ENCODE measurements at regions not wholly inside any gene's neighbourhood (a gene's known extent, or its start where the extent isn't known, plus 50 kb on each side); places are given as distances from the start of the nearest gene placed in this dataset.

DNA sequence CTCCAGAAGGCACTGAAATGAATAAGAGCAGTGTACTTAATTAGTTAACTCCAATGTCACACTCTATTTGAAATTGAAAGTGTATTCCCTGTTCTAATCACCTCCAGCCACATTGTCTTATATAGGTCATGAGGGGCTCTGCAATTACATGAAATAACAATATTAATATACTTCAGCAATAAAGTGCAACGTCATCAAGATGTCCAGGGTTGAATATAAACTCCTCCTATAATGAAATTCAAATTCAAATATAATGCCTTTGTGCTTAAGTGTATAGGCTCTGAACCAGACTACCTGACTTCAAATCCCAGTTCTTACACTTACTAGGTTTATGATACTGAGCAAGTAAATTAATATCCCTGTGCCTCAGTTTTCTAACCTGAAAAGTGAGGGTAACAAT is 195.6 kb upstream of the SMC2 start:
- Histone ChIP-seq H3K27me3 (ENCODE audit: control insufficient read depth in 5 of 5, insufficient read depth in 4 of 5, low read length in 5 of 5) (no peaks in the 10 kb centered on the region), H3K27ac (ENCODE audit: low read depth, low read length) (no peak overlapping the region), H3K4me3 (ENCODE audit: low read depth in 1 of 5, low read length in 5 of 5) (no peak overlapping the region), H3K36me3 (ENCODE audit: control insufficient read depth in 5 of 5, insufficient read depth in 5 of 5, low read length in 5 of 5) (no peaks in the 10 kb centered on the region), H3K9me3 (ENCODE audit: control insufficient read depth in 5 of 5, low read length in 5 of 5) (no peaks in the 10 kb centered on the region), H3K4me1 (ENCODE audit: control insufficient read depth in 5 of 5, insufficient read depth in 5 of 5, low read length in 5 of 5) (peaks cover 0 to 8% (median 0%) of the 10 kb centered on the region in 5 donors), H3K9ac (ENCODE audit: low read length in 5 of 5) (no peak overlapping the region)

DNA sequence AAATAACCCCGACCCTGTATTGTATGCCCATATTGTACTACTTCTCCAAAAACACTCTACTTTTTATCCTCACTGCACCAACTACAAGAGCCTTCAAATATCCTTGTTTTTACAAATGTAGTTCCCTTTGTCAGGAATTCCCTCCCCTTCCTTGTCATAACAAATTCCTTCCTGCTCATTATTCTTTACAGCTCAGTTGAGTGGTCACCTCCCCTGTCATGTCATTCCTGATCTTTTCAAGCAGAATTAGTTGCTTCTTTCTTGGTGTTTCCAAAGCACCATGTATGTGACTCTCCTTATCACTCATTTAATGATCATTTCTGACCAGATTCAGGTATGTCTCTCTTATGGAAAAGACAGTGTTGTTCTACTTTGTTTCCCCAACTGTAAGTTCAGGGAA is 194.2 kb upstream of the SMC2 start:
- Histone ChIP-seq H3K9me3 (ENCODE audit: control insufficient read depth in 5 of 5, low read length in 5 of 5) (no peaks in the 10 kb centered on the region), H3K36me3 (ENCODE audit: control insufficient read depth in 5 of 5, insufficient read depth in 5 of 5, low read length in 5 of 5) (no peaks in the 10 kb centered on the region), H3K4me3 (ENCODE audit: low read depth in 1 of 5, low read length in 5 of 5) (no peak overlapping the region), H3K9ac (ENCODE audit: low read length in 5 of 5) (no peak overlapping the region), H3K27ac (ENCODE audit: low read depth, low read length) (no peak overlapping the region), H3K27me3 (ENCODE audit: control insufficient read depth in 5 of 5, insufficient read depth in 4 of 5, low read length in 5 of 5) (no peaks in the 10 kb centered on the region), H3K4me1 (ENCODE audit: control insufficient read depth in 5 of 5, insufficient read depth in 5 of 5, low read length in 5 of 5) (peaks cover 0 to 8% (median 0%) of the 10 kb centered on the region in 5 donors)

DNA sequence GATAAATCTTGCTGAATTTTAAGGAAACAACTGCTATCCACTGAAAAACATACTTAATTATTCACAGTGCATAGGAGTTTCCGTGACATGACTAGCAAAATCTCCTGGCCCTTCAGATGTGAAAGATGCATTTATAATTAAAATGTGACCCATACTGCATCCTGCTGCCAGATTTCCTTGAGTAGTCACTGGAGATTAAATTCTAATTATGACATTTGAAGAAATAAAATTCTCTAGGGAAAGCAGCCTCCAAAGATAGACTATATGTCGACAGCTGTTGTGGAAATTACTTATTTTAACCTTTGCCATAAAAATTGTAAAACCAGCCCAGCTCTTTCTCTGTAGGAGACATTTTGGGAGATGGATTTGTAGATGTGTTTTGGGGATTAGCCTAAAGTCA is 193.6 kb upstream of the SMC2 start:
- no peaks in the 10 kb centered on the region for H3K9me3 ChIP-seq (ENCODE audit: control insufficient read depth in 5 of 5, low read length in 5 of 5)
- no peak overlapping the region for H3K27ac ChIP-seq (ENCODE audit: low read depth, low read length)
- no peak overlapping the region for H3K4me3 ChIP-seq (ENCODE audit: low read depth in 1 of 5, low read length in 5 of 5)
- H3K4me1 ChIP-seq (ENCODE audit: control insufficient read depth in 5 of 5, insufficient read depth in 5 of 5, low read length in 5 of 5) = peaks cover 0 to 8% (median 0%) of the 10 kb centered on the region in 5 donors
- no peaks in the 10 kb centered on the region for H3K27me3 ChIP-seq (ENCODE audit: control insufficient read depth in 5 of 5, insufficient read depth in 4 of 5, low read length in 5 of 5)
- no peaks in the 10 kb centered on the region for H3K36me3 ChIP-seq (ENCODE audit: control insufficient read depth in 5 of 5, insufficient read depth in 5 of 5, low read length in 5 of 5)
- no peak overlapping the region for H3K9ac ChIP-seq (ENCODE audit: low read length in 5 of 5)

DNA sequence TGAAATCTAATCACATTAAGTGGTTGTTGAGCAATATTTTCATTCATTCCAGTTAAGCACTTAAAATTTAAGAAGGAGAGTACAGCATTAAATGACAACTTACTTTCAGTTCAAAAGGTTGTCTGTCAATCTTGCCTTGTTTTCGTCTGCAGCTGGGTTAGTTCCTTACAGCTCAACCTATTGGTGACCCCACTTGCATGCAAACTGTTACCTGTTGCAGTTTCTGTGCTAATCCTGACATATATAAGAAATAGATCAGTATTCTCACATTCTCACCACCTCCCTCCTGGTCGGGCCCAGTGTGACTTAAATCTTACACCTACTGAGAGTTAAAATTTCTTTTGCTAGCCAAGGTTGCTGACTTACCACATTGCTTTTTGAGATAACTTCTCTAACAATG is 191.8 kb upstream of the SMC2 start:
- peaks cover 0 to 8% (median 0%) of the 10 kb centered on the region in 5 donors for H3K4me1 ChIP-seq (ENCODE audit: control insufficient read depth in 5 of 5, insufficient read depth in 5 of 5, low read length in 5 of 5)
- no peaks in the 10 kb centered on the region for H3K27me3 ChIP-seq (ENCODE audit: control insufficient read depth in 5 of 5, insufficient read depth in 4 of 5, low read length in 5 of 5)
- no peak overlapping the region for H3K4me3 ChIP-seq (ENCODE audit: low read depth in 1 of 5, low read length in 5 of 5)
- no peaks in the 10 kb centered on the region for H3K36me3 ChIP-seq (ENCODE audit: control insufficient read depth in 5 of 5, insufficient read depth in 5 of 5, low read length in 5 of 5)
- no peak overlapping the region for H3K27ac ChIP-seq (ENCODE audit: low read depth, low read length)
- no peak overlapping the region for H3K9ac ChIP-seq (ENCODE audit: low read length in 5 of 5)
- H3K9me3 ChIP-seq (ENCODE audit: control insufficient read depth in 5 of 5, low read length in 5 of 5) = no peaks in the 10 kb centered on the region

DNA sequence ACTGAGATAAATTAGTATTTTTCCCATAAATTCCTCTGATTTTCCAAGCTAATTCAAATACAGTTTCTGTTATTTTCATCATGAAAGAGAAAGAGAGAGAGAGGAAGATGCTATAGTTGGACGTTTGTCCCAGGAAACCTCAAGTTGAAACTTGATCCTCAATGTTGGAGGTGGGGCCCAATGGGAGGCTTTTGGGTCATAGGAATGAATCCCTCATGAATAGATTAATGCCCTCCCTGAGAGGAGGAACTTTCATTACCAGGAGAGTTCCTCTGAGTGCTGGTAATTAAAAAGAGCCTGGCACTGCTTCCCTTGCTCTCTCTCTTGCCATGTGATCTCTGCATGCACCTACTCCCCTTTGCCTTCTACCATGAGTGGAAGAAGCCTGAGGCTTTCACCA is 189.9 kb upstream of the SMC2 start:
- no peak overlapping the region for H3K4me3 ChIP-seq (ENCODE audit: low read depth in 1 of 5, low read length in 5 of 5)
- H3K9ac ChIP-seq (ENCODE audit: low read length in 5 of 5) = no peak overlapping the region
- H3K27ac ChIP-seq (ENCODE audit: low read depth, low read length) = no peak overlapping the region
- H3K9me3 ChIP-seq (ENCODE audit: control insufficient read depth in 5 of 5, low read length in 5 of 5) = no peaks in the 10 kb centered on the region
- no peaks in the 10 kb centered on the region for H3K36me3 ChIP-seq (ENCODE audit: control insufficient read depth in 5 of 5, insufficient read depth in 5 of 5, low read length in 5 of 5)
- peaks cover 0 to 8% (median 0%) of the 10 kb centered on the region in 5 donors for H3K4me1 ChIP-seq (ENCODE audit: control insufficient read depth in 5 of 5, insufficient read depth in 5 of 5, low read length in 5 of 5)
- no peaks in the 10 kb centered on the region for H3K27me3 ChIP-seq (ENCODE audit: control insufficient read depth in 5 of 5, insufficient read depth in 4 of 5, low read length in 5 of 5)

DNA sequence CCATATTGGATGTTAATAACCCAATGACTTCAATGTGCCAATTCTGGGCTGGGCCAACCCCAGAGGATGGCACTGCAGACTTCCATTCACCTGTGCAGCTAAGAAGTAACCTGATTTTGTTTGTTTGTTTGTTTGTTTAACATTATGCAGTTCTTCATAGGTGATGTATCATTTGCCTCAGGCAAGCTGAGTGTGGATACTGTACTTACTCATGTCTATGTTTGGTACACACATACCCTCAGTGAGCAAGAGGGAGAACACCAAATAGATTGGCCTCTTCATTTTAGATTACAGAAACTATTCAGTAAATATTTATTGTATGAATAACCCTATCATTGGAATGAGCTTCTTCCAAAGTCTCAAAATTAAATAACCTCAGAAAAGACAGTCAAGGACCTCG is 180.2 kb upstream of the SMC2 start:
- Histone ChIP-seq H3K9ac (ENCODE audit: low read length in 5 of 5) (no peak overlapping the region), H3K27me3 (ENCODE audit: control insufficient read depth in 5 of 5, insufficient read depth in 4 of 5, low read length in 5 of 5) (no peaks in the 10 kb centered on the region), H3K4me3 (ENCODE audit: low read depth in 1 of 5, low read length in 5 of 5) (no peak overlapping the region), H3K9me3 (ENCODE audit: control insufficient read depth in 5 of 5, low read length in 5 of 5) (no peaks in the 10 kb centered on the region), H3K4me1 (ENCODE audit: control insufficient read depth in 5 of 5, insufficient read depth in 5 of 5, low read length in 5 of 5) (no peaks in the 10 kb centered on the region), H3K27ac (ENCODE audit: low read depth, low read length) (no peak overlapping the region), H3K36me3 (ENCODE audit: control insufficient read depth in 5 of 5, insufficient read depth in 5 of 5, low read length in 5 of 5) (no peaks in the 10 kb centered on the region)

DNA sequence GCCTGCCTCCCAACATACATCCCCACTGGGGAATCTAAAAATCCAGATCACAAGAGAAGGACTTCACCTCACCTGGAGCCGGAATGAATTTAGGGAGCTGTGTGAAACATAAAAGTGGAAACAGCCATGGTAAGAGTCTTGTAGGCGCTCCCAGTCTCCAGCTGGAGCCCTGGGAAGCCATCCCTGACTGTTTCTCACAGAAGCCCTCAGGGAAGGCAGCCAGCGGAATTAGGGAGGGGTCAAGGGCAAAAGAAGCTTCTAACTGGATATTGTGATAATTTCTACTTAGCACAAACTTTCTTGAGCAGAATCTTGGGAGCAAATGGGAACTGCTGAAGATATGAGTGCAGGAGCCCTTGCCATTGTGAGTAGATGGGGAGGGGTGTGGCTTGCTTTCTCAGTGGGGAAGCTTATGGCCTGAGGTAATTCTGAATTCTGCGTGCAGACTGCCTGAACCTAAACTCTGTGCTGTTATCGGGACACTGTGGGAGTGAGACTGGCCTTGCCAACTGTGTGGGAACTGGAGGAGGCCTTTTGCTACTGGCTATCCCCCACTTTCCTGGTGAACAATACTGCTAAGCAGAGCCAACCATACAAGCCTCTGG is 174.4 kb upstream of the SMC2 start:
- no peak overlapping the region for H3K27ac ChIP-seq (ENCODE audit: low read depth, low read length)
- no peaks in the 10 kb centered on the region for H3K9me3 ChIP-seq (ENCODE audit: control insufficient read depth in 5 of 5, low read length in 5 of 5)
- H3K36me3 ChIP-seq (ENCODE audit: control insufficient read depth in 5 of 5, insufficient read depth in 5 of 5, low read length in 5 of 5) = no peaks in the 10 kb centered on the region
- H3K4me3 ChIP-seq (ENCODE audit: low read depth in 1 of 5, low read length in 5 of 5) = no peak overlapping the region
- H3K9ac ChIP-seq (ENCODE audit: low read length in 5 of 5) = no peak overlapping the region
- H3K4me1 ChIP-seq (ENCODE audit: control insufficient read depth in 5 of 5, insufficient read depth in 5 of 5, low read length in 5 of 5) = no peaks in the 10 kb centered on the region
- no peaks in the 10 kb centered on the region for H3K27me3 ChIP-seq (ENCODE audit: control insufficient read depth in 5 of 5, insufficient read depth in 4 of 5, low read length in 5 of 5)

DNA sequence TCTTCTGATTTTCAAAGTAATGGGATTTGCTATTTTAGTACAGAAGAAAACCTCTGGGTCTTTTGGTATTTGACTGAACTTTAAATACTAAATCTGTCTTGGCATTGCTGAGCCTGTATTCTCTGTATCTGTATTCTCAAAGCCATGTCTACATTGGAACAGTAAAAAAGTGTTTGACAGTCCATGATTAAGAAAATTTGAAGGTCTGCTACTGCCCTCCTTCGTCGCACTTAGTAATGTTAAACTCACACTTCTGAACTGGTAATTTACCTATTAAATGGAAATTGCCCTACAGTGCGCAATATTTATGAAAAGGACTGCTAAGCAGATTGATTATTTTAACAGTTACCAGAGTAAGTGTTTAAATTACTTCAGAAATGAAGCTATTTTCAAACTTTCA is 165.7 kb upstream of the SMC2 start:
- H3K9ac ChIP-seq (ENCODE audit: low read length in 5 of 5) = no peak overlapping the region
- H3K36me3 ChIP-seq (ENCODE audit: control insufficient read depth in 5 of 5, insufficient read depth in 5 of 5, low read length in 5 of 5) = no peaks in the 10 kb centered on the region
- no peaks in the 10 kb centered on the region for H3K9me3 ChIP-seq (ENCODE audit: control insufficient read depth in 5 of 5, low read length in 5 of 5)
- H3K4me1 ChIP-seq (ENCODE audit: control insufficient read depth in 5 of 5, insufficient read depth in 5 of 5, low read length in 5 of 5) = no peaks in the 10 kb centered on the region
- no peak overlapping the region for H3K4me3 ChIP-seq (ENCODE audit: low read depth in 1 of 5, low read length in 5 of 5)
- no peaks in the 10 kb centered on the region for H3K27me3 ChIP-seq (ENCODE audit: control insufficient read depth in 5 of 5, insufficient read depth in 4 of 5, low read length in 5 of 5)
- no peak overlapping the region for H3K27ac ChIP-seq (ENCODE audit: low read depth, low read length)

DNA sequence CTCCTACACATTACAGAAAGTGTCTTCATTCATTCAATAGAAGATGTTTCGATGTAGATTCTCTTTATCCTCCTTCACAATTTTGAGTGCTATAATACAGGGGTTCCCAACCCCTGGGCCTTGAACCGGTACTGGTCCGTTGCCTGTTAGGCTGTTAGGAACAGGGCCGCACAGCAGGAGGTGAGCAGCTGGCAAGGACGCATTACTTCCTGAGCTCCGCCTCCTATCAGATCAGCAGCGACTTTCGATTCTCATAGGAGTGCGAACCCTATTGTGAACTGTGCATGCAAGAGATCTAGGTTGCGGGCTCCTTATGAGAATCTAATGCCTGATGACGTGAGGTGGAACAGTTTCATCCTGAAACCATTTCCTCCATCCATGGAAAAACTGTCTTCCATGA is 153.0 kb upstream of the SMC2 start:
- Histone ChIP-seq H3K27ac (ENCODE audit: low read depth, low read length) (no peak overlapping the region), H3K9ac (ENCODE audit: low read length in 5 of 5) (no peak overlapping the region), H3K36me3 (ENCODE audit: control insufficient read depth in 5 of 5, insufficient read depth in 5 of 5, low read length in 5 of 5) (no peaks in the 10 kb centered on the region), H3K9me3 (ENCODE audit: control insufficient read depth in 5 of 5, low read length in 5 of 5) (no peaks in the 10 kb centered on the region), H3K4me1 (ENCODE audit: control insufficient read depth in 5 of 5, insufficient read depth in 5 of 5, low read length in 5 of 5) (no peaks in the 10 kb centered on the region), H3K27me3 (ENCODE audit: control insufficient read depth in 5 of 5, insufficient read depth in 4 of 5, low read length in 5 of 5) (no peaks in the 10 kb centered on the region), H3K4me3 (ENCODE audit: low read depth in 1 of 5, low read length in 5 of 5) (no peak overlapping the region)

DNA sequence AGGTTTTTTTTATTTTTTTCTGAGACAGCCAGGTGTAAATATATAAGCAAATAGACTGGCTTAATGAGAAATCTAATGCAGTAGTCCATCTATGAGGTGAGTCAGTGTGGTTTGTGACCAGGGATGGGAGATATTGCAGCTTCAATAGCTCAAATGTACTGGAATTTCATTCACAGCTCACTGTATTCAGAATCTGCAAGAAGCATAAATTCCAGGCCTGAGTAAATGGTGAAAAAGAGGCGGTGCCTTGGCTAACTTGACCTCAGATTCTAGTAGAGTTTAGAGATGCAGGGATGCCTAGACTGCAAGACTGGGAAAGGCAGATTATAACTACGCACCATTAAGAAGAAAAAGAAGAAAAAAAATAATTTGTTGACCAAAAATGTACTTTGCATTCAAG is 151.9 kb upstream of the SMC2 start:
- H3K9me3 ChIP-seq (ENCODE audit: control insufficient read depth in 5 of 5, low read length in 5 of 5) = no peaks in the 10 kb centered on the region
- H3K9ac ChIP-seq (ENCODE audit: low read length in 5 of 5) = no peak overlapping the region
- H3K4me1 ChIP-seq (ENCODE audit: control insufficient read depth in 5 of 5, insufficient read depth in 5 of 5, low read length in 5 of 5) = no peaks in the 10 kb centered on the region

DNA sequence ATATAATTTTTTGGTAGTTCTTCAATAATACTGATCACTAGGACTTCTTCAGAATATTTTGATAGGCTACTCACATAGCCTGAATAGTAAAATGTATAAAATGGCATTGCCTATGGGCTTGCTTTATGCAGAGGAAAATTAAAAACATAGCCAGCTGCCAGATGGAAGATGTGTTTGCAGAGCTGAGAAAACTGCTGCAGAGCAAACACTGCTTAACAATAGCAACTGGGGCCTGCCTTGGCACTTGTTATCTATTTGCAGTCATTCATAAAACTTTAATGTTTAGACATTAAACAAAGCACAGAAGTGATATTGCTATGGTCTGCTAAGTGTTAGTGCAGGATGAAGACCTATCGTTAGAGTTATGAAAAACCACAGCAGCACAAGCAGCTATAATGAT is 151.5 kb upstream of the SMC2 start:
- Histone ChIP-seq H3K27me3 (ENCODE audit: control insufficient read depth in 5 of 5, insufficient read depth in 4 of 5, low read length in 5 of 5) (no peaks in the 10 kb centered on the region), H3K27ac (ENCODE audit: low read depth, low read length) (no peak overlapping the region), H3K36me3 (ENCODE audit: control insufficient read depth in 5 of 5, insufficient read depth in 5 of 5, low read length in 5 of 5) (no peaks in the 10 kb centered on the region), H3K4me1 (ENCODE audit: control insufficient read depth in 5 of 5, insufficient read depth in 5 of 5, low read length in 5 of 5) (no peaks in the 10 kb centered on the region), H3K9ac (ENCODE audit: low read length in 5 of 5) (no peak overlapping the region), H3K4me3 (ENCODE audit: low read depth in 1 of 5, low read length in 5 of 5) (no peak overlapping the region), H3K9me3 (ENCODE audit: control insufficient read depth in 5 of 5, low read length in 5 of 5) (no peaks in the 10 kb centered on the region)

More for the DNA sequence above, 151.9 kb upstream of the SMC2 start:
- Histone ChIP-seq H3K36me3 (ENCODE audit: control insufficient read depth in 5 of 5, insufficient read depth in 5 of 5, low read length in 5 of 5) (no peaks in the 10 kb centered on the region), H3K4me3 (ENCODE audit: low read depth in 1 of 5, low read length in 5 of 5) (no peak overlapping the region), H3K27me3 (ENCODE audit: control insufficient read depth in 5 of 5, insufficient read depth in 4 of 5, low read length in 5 of 5) (no peaks in the 10 kb centered on the region), H3K27ac (ENCODE audit: low read depth, low read length) (no peak overlapping the region)

Measured in subcutaneous abdominal adipose tissue (tissue), 5 donors.